HCT116 (cell line): ENCODE measurements at regions not wholly inside any gene's neighbourhood (a gene's known extent, or its start where the extent isn't known, plus 50 kb on each side); places are given as distances from the start of the nearest gene placed in this dataset.

Experiments
- ATAC-seq: fragments of 200-7000 bp; cut with Tn5 transposase; 2 replicates; pipeline ENCODE4 v1.9.1; 2020; ENCODE audit warnings: mild to moderate bottlenecking, moderate library complexity
- BruUV-seq: library from RNA; stranded (reverse); fragments of 400-500 nt; replicated peaks from 2 replicates; lab custom pipeline; 2021; lab: Mats Ljungman, UMichigan
- CTCF ChIA-PET: fragments of 300-600 bp; sonication (Branson Sonifier 250); formaldehyde crosslinking; loops from one replicate; lab custom pipeline; 2021; ENCODE audit warnings: antibody characterized with exemption; lab: Charles Lee
- POLR2A ChIA-PET: fragments of 300-600, 350-600 bp; sonication (Branson Sonifier 250); formaldehyde crosslinking; loops from one replicate; lab custom pipeline; 2021; ENCODE audit warnings: antibody characterized with exemption; lab: Charles Lee
- RAD21 ChIA-PET, 2 experiments: fragments of 300-600 bp; sonication (Branson Sonifier 250); formaldehyde crosslinking; loops; one replicate each; lab custom pipeline; 2023; ENCODE audit warnings: low total read pairs in 2 of 2; ENCODE audit not compliant: uncharacterized antibody in 2 of 2, unreplicated experiment in 2 of 2, low non-redundant PET in 1 of 2; lab: Charles Lee
- DNase-seq: peaks from one replicate; pipeline ENCODE4 v3.0.0-alpha.2; 2010; ENCODE audit warnings: low read depth, low spot score
- H2AFZ ChIP-seq: fragments of 200-600 bp; shearing (Covaris generic), sonication (generic); 2 replicates; pipeline ENCODE4 v1.6.1; 2017; ENCODE audit warnings: low read depth, mixed run types, mixed read lengths, antibody characterized with exemption, low read length; ENCODE audit not compliant: poor library complexity, severe bottlenecking
- H3K27ac ChIP-seq: 2 replicates; pipeline ENCODE4 v1.5.1; 2012; ENCODE audit warnings: low read depth, low read length
- H3K27me3 ChIP-seq: fragments of 200-600 bp; sonication (generic); 2 replicates; pipeline ENCODE4 v1.6.1; 2016; ENCODE audit warnings: mixed run types, low read length, mixed read lengths; ENCODE audit not compliant: insufficient read depth
- H3K36me3 ChIP-seq, 2 experiments: fragments of 200-500 bp in 1 of 2; fragments of 200-600 bp in 1 of 2; sonication (Bioruptor generic) in 1 of 2; sonication (generic) in 1 of 2; 2 replicates each; pipeline versions ENCODE4 v1.5.1 to v1.6.1; 2014 to 2016; ENCODE audit warnings: low read length in 2 of 2, inconsistent platforms in 1 of 2, mixed read lengths in 1 of 2, mixed run types in 1 of 2; ENCODE audit not compliant: insufficient read depth in 2 of 2, control insufficient read depth in 1 of 2
- H3K4me1 ChIP-seq, 2 experiments: fragments of 200-600 bp in 1 of 2; sonication (generic) in 1 of 2; 2 replicates each; pipeline versions ENCODE4 v1.5.1 to v1.6.1; 2012 to 2017; ENCODE audit warnings: low read length in 2 of 2, inconsistent platforms in 1 of 2, mild to moderate bottlenecking in 1 of 2, mixed read lengths in 1 of 2, mixed run types in 1 of 2, moderate library complexity in 1 of 2; ENCODE audit not compliant: insufficient read depth in 2 of 2, control insufficient read depth in 1 of 2
- H3K4me2 ChIP-seq: fragments of 200-600 bp; sonication (generic); 2 replicates; pipeline ENCODE4 v1.6.1; 2017; ENCODE audit warnings: mixed run types, low read length, mixed read lengths
- H3K4me3 ChIP-seq, 2 experiments: fragments of 200-600 bp in 1 of 2; sonication (generic) in 1 of 2; replicated peaks in 1 of 2; 2 replicates each; pipeline ENCODE4 v1.5.1; 2011 to 2016; ENCODE audit warnings: low read length in 2 of 2, control low read depth in 1 of 2, low read depth in 1 of 2, mild to moderate bottlenecking in 1 of 2, mixed read lengths in 1 of 2, mixed run types in 1 of 2
- H3K79me2 ChIP-seq: fragments of 200-600 bp; sonication (generic); 2 replicates; pipeline ENCODE4 v1.6.1; 2017; ENCODE audit warnings: mild to moderate bottlenecking, mixed run types, low read length, moderate library complexity, mixed read lengths; ENCODE audit not compliant: insufficient read depth
- H3K9ac ChIP-seq: fragments of 200-600 bp; sonication (generic); 2 replicates; pipeline ENCODE4 v1.6.1; 2016; ENCODE audit warnings: low read length, mixed read lengths
- H3K9me2 ChIP-seq: fragments of 200-600 bp; sonication (generic), shearing (Covaris generic); 2 replicates; pipeline ENCODE4 v1.6.1; 2017; ENCODE audit warnings: mixed run types, mild to moderate bottlenecking, moderate library complexity; ENCODE audit not compliant: insufficient read depth
- H3K9me3 ChIP-seq, 2 experiments: fragments of 200-500 bp in 1 of 2; fragments of 200-600 bp in 1 of 2; sonication (Bioruptor generic) in 1 of 2; sonication (generic) in 1 of 2; 2 replicates each; pipeline ENCODE4 v1.6.1; 2014 to 2017; ENCODE audit warnings: low read length in 2 of 2, mixed read lengths in 2 of 2, inconsistent platforms in 1 of 2, low read depth in 1 of 2, mild to moderate bottlenecking in 1 of 2, mixed run types in 1 of 2, moderate library complexity in 1 of 2; ENCODE audit not compliant: control insufficient read depth in 1 of 2, insufficient read depth in 1 of 2
- H4K20me1 ChIP-seq: fragments of 200-600 bp; sonication (generic), shearing (Covaris generic); 2 replicates; pipeline ENCODE4 v1.6.1; 2017; ENCODE audit warnings: mixed run types, mild to moderate bottlenecking, moderate library complexity; ENCODE audit not compliant: insufficient read depth
- CTCF ChIP-seq, 3 experiments: fragments of 200-600 bp in 1 of 3; sonication (generic) in 1 of 3; IDR thresholded peaks in 2 of 3; conservative IDR thresholded peaks in 1 of 3; 2 replicates each; pipeline ENCODE4 v1.5.1; 2012 to 2017; ENCODE audit warnings: low read depth in 2 of 3, low read length in 2 of 3, antibody characterized with exemption in 1 of 3, borderline replicate concordance in 1 of 3, control low read depth in 1 of 3, mild to moderate bottlenecking in 1 of 3, mixed read lengths in 1 of 3, mixed run types in 1 of 3, moderate library complexity in 1 of 3; ENCODE audit not compliant: insufficient read depth in 1 of 3
- EGR1 ChIP-seq: IDR thresholded peaks from 2 replicates; pipeline ENCODE4 v1.6.1; 2012; ENCODE audit warnings: low read depth
- ELF1 ChIP-seq: IDR thresholded peaks from 2 replicates; pipeline ENCODE4 v1.6.1; 2012; ENCODE audit warnings: low read depth, borderline replicate concordance
- EZH2 ChIP-seq: fragments of 200-600 bp; sonication (generic); IDR thresholded peaks from 2 replicates; pipeline ENCODE4 v1.6.1; 2017; ENCODE audit warnings: antibody characterized with exemption, mixed run types
- EZH2phosphoT487 ChIP-seq: fragments of 200-600 bp; IDR thresholded peaks from 2 replicates; pipeline ENCODE4 v1.6.1; 2018; ENCODE audit warnings: antibody characterized with exemption, borderline replicate concordance
- JUND ChIP-seq: IDR thresholded peaks from 2 replicates; pipeline ENCODE4 v1.6.1; 2012
- RAD21 ChIP-seq: IDR thresholded peaks from 2 replicates; pipeline ENCODE4 v1.6.1; 2012; ENCODE audit warnings: low read depth, mild to moderate bottlenecking
- ZBTB33 ChIP-seq: IDR thresholded peaks from 2 replicates; pipeline ENCODE4 v1.6.1; 2011; ENCODE audit warnings: mild to moderate bottlenecking, low read length, moderate library complexity; ENCODE audit not compliant: insufficient replicate concordance; ENCODE audit errors: extremely low read depth
- ZNF274 ChIP-seq: fragments of 200-500 bp; sonication (Bioruptor generic); IDR thresholded peaks from 2 replicates; pipeline ENCODE4 v1.6.1; 2014; ENCODE audit warnings: mild to moderate bottlenecking, low read depth, low read length, inconsistent platforms
- intact Hi-C: fragments of 100-400 bp; cut with micrococcal nuclease; formaldehyde crosslinking; loops from 2 replicates; pipeline ENCODE4 v1.10.0; 2022
- TF ChIP-seq, protein P1 (sequence below): IDR thresholded peaks from 2 replicates; pipeline ENCODE4 v1.6.1; 2012
- TF ChIP-seq, protein P2 (sequence below): IDR thresholded peaks from 2 replicates; pipeline ENCODE4 v1.6.1; 2012; ENCODE audit warnings: low read depth

DNA sequence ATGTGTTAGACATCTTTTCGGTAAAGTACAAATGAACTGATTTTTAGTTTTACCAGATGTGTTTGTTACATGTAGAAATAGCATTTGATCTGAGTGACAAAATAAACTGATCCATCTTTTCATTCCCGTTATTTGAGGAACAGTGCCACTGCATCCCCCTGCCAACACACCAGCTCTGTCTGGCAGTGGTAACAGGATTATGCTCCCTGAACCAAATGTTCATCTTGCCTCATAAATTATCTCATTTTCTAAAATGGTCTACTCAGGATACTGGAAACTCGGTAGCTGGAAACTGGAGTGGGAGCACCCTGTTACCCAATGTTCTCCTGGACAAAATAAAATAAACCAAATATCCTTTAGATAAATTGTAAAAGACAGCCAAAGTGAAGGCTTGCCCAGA, 171.6 kb downstream of the FAT4 start:
- ATAC-seq (no peak), DNase-seq (no peak)
- H4K20me1 ChIP-seq: no peaks in the 10 kb centered on the region
- RAD21 ChIA-PET: no interaction called here
- H3K9me3 ChIP-seq: no peaks in the 10 kb centered on the region
- POLR2A ChIA-PET: no interaction called here
- no TSS peak for BruUV-seq
- H3K4me3 ChIP-seq: no peak overlapping the region
- no peaks in the 10 kb centered on the region for H3K36me3 ChIP-seq
- no peak overlapping the region for H3K9ac ChIP-seq
- H3K4me2 ChIP-seq: no peak overlapping the region
- intact Hi-C loops: no loop called here
- TF ChIP-seq, protein P1, sequence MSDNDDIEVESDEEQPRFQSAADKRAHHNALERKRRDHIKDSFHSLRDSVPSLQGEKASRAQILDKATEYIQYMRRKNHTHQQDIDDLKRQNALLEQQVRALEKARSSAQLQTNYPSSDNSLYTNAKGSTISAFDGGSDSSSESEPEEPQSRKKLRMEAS: no peak
- TF ChIP-seq, protein P2, sequence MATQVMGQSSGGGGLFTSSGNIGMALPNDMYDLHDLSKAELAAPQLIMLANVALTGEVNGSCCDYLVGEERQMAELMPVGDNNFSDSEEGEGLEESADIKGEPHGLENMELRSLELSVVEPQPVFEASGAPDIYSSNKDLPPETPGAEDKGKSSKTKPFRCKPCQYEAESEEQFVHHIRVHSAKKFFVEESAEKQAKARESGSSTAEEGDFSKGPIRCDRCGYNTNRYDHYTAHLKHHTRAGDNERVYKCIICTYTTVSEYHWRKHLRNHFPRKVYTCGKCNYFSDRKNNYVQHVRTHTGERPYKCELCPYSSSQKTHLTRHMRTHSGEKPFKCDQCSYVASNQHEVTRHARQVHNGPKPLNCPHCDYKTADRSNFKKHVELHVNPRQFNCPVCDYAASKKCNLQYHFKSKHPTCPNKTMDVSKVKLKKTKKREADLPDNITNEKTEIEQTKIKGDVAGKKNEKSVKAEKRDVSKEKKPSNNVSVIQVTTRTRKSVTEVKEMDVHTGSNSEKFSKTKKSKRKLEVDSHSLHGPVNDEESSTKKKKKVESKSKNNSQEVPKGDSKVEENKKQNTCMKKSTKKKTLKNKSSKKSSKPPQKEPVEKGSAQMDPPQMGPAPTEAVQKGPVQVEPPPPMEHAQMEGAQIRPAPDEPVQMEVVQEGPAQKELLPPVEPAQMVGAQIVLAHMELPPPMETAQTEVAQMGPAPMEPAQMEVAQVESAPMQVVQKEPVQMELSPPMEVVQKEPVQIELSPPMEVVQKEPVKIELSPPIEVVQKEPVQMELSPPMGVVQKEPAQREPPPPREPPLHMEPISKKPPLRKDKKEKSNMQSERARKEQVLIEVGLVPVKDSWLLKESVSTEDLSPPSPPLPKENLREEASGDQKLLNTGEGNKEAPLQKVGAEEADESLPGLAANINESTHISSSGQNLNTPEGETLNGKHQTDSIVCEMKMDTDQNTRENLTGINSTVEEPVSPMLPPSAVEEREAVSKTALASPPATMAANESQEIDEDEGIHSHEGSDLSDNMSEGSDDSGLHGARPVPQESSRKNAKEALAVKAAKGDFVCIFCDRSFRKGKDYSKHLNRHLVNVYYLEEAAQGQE: no peak
- TF ChIP-seq JUND (no peak), EZH2 (no peak), RAD21 (no peak)
- H2AFZ ChIP-seq: no peak overlapping the region
- no peak overlapping the region for H3K27ac ChIP-seq
- no peaks in the 10 kb centered on the region for H3K27me3 ChIP-seq
- H3K9me2 ChIP-seq: no peaks in the 10 kb centered on the region
- no peaks in the 10 kb centered on the region for H3K79me2 ChIP-seq
- H3K4me1 ChIP-seq: no peaks in the 10 kb centered on the region
- CTCF ChIA-PET: no interaction called here

DNA sequence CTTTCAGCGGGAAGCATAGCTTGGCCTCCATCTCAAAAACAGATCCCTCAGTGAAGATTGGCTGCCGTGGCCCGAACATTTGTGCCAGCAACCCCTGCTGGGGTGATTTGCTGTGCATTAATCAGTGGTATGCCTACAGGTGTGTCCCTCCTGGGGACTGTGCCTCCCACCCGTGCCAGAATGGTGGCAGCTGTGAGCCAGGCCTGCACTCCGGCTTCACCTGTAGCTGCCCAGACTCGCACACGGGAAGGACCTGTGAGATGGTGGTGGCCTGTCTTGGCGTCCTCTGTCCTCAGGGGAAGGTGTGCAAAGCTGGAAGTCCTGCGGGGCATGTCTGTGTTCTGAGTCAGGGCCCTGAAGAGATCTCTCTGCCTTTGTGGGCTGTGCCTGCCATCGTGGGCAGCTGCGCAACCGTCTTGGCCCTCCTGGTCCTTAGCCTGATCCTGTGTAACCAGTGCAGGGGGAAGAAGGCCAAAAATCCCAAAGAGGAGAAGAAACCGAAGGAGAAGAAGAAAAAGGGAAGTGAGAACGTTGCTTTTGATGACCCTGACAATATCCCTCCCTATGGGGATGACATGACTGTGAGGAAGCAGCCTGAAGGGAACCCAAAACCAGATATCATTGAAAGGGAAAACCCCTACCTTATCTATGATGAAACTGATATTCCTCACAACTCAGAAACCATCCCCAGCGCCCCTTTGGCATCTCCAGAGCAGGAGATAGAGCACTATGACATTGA, 175.4 kb downstream of the FAT4 start:
- H3K9ac ChIP-seq: no peak overlapping the region
- TF ChIP-seq RAD21: no peak
- no peak for TF ChIP-seq JUND
- no peak for TF ChIP-seq ZNF274
- TF ChIP-seq ZBTB33: no peak
- TF ChIP-seq EZH2phosphoT487: no peak
- no peak for TF ChIP-seq EGR1
- no peak for TF ChIP-seq CTCF (IDR thresholded peaks at IDR 0.05 in 2 of 3, conservative IDR thresholded peaks at IDR 0.05 in 1 of 3; ENCODE audit: borderline replicate concordance in 1 of 3, insufficient read depth in 1 of 3, low read depth in 2 of 3, low read length in 2 of 3)
- no peak for TF ChIP-seq ELF1

More for the DNA sequence above, 175.4 kb downstream of the FAT4 start:
- H3K4me1 ChIP-seq: no peaks in the 10 kb centered on the region
- POLR2A ChIA-PET: no interaction called here
- no peaks in the 10 kb centered on the region for H3K36me3 ChIP-seq
- H4K20me1 ChIP-seq: no peaks in the 10 kb centered on the region
- intact Hi-C loops: no loop called here
- CTCF ChIA-PET: no interaction called here
- ATAC-seq: no peak
- no peak overlapping the region for H3K27ac ChIP-seq
- H3K79me2 ChIP-seq: no peaks in the 10 kb centered on the region
- BruUV-seq: no TSS peak
- RAD21 ChIA-PET: no interaction called here
- no peak overlapping the region for H3K4me2 ChIP-seq
- DNase-seq: no peak
- H3K9me3 ChIP-seq: no peaks in the 10 kb centered on the region
- H3K27me3 ChIP-seq: no peaks in the 10 kb centered on the region
- no peak overlapping the region for H2AFZ ChIP-seq
- no peak overlapping the region for H3K4me3 ChIP-seq
- no peaks in the 10 kb centered on the region for H3K9me2 ChIP-seq
